ENCODE measurements at regions not wholly inside any gene's neighbourhood (a gene's known extent, or its start where the extent isn't known, plus 50 kb on each side); places are given as distances from the start of the nearest gene placed in this dataset.

DNA sequence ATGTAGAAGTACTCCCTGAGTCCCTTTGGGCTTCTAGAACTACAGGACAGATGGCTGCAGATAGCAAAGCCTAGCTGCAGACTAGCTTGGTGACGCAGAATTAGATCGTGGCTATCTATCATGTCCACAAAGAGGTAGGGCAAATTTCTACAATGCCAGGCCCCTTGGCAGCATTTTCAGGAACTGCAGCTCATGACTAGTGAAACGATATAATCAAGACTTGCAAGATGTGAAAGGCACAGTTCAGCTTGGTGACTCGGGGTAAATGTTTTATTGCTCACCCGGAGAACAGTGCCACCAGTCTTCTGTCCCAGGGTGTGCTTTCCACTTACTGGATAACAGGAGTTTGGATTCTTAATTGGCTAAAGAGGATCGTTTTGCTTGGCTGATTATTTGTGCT lies 108.7 kb upstream of the LY86 start (continued):
- TF ChIP-seq RFX5 (IDR thresholded peaks at IDR 0.05), result no peak
- no peak for TF ChIP-seq FOSL2 (IDR thresholded peaks at IDR 0.05)
- TF ChIP-seq FOSL2 (CRISPR knock-in tag; IDR thresholded peaks at IDR 0.05), result no peak

DNA sequence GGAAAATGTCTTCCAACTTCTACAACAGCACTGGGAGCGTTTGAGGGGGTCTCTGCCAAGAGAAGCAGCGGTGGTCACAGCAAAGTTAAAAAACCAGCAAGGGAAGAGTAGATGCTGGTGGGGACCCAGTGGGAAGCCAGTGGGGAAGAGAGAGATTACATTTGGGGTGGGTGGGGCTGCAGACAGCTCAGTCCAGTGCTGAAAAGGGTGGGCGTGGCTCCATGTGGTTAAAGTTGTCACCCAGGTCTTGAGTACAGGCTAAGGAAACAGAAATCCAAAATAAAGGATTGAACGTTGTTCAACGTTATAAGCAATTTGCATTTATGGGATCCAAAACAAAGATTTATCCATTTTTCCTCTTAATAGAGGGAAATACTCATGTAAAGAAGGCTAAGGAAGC lies 106.3 kb upstream of the LY86 start:
- Histone ChIP-seq H3K4me1 (no peaks in the 10 kb centered on the region), H3K9me3 (no peaks in the 10 kb centered on the region), H3K27ac (no peak overlapping the region), H3K4me2 (no peak overlapping the region), H3K4me3 (no peak overlapping the region)
- WGBS (ENCODE audit: missing lambda C conversion rate), result 17% methylated on average over 5 of the region's 5 CpGs
- ChIA-PET POLR2A (no interaction called here), CTCF (no interaction called here)
- no peak for ATAC-seq
- FAIRE-seq, result no peak
- TF ChIP-seq NR3C1 (IDR thresholded peaks at IDR 0.05), result no peak
- no peak for TF ChIP-seq ZSCAN20 (CRISPR knock-in tag; IDR thresholded peaks at IDR 0.05)
- TF ChIP-seq TP53 (CRISPR knock-in tag; IDR thresholded peaks at IDR 0.05), result no peak
- no peak for TF ChIP-seq CHD4 (IDR thresholded peaks at IDR 0.05; ENCODE audit: borderline replicate concordance)
- TF ChIP-seq, protein P1, sequence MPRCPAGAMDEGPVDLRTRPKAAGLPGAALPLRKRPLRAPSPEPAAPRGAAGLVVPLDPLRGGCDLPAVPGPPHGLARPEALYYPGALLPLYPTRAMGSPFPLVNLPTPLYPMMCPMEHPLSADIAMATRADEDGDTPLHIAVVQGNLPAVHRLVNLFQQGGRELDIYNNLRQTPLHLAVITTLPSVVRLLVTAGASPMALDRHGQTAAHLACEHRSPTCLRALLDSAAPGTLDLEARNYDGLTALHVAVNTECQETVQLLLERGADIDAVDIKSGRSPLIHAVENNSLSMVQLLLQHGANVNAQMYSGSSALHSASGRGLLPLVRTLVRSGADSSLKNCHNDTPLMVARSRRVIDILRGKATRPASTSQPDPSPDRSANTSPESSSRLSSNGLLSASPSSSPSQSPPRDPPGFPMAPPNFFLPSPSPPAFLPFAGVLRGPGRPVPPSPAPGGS (IDR thresholded peaks at IDR 0.05), result no peak
- no peak for TF ChIP-seq ZNF302 (CRISPR knock-in tag; IDR thresholded peaks at IDR 0.05)
- TF ChIP-seq NPAS2 (CRISPR knock-in tag; IDR thresholded peaks at IDR 0.05; ENCODE audit: borderline replicate concordance), result no peak
- TF ChIP-seq, protein P2, sequence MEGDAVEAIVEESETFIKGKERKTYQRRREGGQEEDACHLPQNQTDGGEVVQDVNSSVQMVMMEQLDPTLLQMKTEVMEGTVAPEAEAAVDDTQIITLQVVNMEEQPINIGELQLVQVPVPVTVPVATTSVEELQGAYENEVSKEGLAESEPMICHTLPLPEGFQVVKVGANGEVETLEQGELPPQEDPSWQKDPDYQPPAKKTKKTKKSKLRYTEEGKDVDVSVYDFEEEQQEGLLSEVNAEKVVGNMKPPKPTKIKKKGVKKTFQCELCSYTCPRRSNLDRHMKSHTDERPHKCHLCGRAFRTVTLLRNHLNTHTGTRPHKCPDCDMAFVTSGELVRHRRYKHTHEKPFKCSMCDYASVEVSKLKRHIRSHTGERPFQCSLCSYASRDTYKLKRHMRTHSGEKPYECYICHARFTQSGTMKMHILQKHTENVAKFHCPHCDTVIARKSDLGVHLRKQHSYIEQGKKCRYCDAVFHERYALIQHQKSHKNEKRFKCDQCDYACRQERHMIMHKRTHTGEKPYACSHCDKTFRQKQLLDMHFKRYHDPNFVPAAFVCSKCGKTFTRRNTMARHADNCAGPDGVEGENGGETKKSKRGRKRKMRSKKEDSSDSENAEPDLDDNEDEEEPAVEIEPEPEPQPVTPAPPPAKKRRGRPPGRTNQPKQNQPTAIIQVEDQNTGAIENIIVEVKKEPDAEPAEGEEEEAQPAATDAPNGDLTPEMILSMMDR (IDR thresholded peaks at IDR 0.05), result no peak
- no peak for TF ChIP-seq HOXB5 (CRISPR knock-in tag; IDR thresholded peaks at IDR 0.05)
- TF ChIP-seq CBX2 (IDR thresholded peaks at IDR 0.05; ENCODE audit: borderline replicate concordance, low read depth), result no peak
- TF ChIP-seq RFX5 (IDR thresholded peaks at IDR 0.05), result no peak
- TF ChIP-seq, protein P3, sequence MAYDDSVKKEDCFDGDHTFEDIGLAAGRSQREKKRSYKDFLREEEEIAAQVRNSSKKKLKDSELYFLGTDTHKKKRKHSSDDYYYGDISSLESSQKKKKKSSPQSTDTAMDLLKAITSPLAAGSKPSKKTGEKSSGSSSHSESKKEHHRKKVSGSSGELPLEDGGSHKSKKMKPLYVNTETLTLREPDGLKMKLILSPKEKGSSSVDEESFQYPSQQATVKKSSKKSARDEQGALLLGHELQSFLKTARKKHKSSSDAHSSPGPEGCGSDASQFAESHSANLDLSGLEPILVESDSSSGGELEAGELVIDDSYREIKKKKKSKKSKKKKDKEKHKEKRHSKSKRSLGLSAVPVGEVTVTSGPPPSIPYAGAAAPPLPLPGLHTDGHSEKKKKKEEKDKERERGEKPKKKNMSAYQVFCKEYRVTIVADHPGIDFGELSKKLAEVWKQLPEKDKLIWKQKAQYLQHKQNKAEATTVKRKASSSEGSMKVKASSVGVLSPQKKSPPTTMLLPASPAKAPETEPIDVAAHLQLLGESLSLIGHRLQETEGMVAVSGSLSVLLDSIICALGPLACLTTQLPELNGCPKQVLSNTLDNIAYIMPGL (CRISPR knock-in tag; IDR thresholded peaks at IDR 0.05; ENCODE audit: borderline replicate concordance), result no peak
- TF ChIP-seq CEBPB (IDR thresholded peaks at IDR 0.05), result no peak
- DNase-seq (ENCODE audit: low read depth in 1 of 2, low spot score in 1 of 2), result no peak

DNA sequence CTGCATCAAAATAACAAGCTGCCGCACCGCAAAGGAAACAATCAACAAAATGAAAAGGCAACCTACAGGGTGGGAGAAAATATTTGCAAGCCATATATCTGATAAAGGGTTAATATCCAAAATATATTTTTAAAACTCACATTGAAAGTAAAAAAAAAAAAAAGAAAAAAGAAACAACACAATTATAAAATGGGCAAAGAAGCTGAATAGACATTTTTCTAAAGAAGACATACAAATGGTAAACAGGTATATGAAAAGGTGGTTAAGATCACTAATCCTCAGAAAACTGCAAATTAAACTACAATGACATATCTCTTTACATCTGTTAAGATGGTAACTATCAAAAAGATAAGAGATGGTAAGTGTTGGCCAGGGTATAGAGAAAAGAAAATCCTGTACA lies 105.4 kb upstream of the LY86 start:
- H3K4me3 ChIP-seq, result no peak overlapping the region
- WGBS (ENCODE audit: missing lambda C conversion rate), result 93% methylated on average over 2 of the region's 2 CpGs
- no peak overlapping the region for H3K4me2 ChIP-seq
- POLR2A ChIA-PET, result no interaction called here
- no peaks in the 10 kb centered on the region for H3K9me3 ChIP-seq
- no peak overlapping the region for H3K27ac ChIP-seq
- no peak for FAIRE-seq
- ATAC-seq, result no peak
- H3K4me1 ChIP-seq, result no peaks in the 10 kb centered on the region
- CTCF ChIA-PET, result no interaction called here
- TF ChIP-seq ZC3H11A (IDR thresholded peaks at IDR 0.05), result no peak
- TF ChIP-seq CBX8 (IDR thresholded peaks at IDR 0.05), result no peak
- TF ChIP-seq HOXA7 (CRISPR knock-in tag; IDR thresholded peaks at IDR 0.05), result no peak
- no peak for TF ChIP-seq EHF (CRISPR knock-in tag; IDR thresholded peaks at IDR 0.05)
- TF ChIP-seq RAD21 (conservative IDR thresholded peaks at IDR 0.05 in 1 of 2, IDR thresholded peaks at IDR 0.05 in 1 of 2), result no peak
- no peak for TF ChIP-seq FOXS1 (CRISPR knock-in tag; IDR thresholded peaks at IDR 0.05)
- no peak for TF ChIP-seq RNF2 (IDR thresholded peaks at IDR 0.05; ENCODE audit: borderline replicate concordance, low read depth)
- TF ChIP-seq, protein P4, sequence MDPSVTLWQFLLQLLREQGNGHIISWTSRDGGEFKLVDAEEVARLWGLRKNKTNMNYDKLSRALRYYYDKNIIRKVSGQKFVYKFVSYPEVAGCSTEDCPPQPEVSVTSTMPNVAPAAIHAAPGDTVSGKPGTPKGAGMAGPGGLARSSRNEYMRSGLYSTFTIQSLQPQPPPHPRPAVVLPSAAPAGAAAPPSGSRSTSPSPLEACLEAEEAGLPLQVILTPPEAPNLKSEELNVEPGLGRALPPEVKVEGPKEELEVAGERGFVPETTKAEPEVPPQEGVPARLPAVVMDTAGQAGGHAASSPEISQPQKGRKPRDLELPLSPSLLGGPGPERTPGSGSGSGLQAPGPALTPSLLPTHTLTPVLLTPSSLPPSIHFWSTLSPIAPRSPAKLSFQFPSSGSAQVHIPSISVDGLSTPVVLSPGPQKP (IDR thresholded peaks at IDR 0.05; ENCODE audit: low read depth, low read length), result no peak
- no peak for TF ChIP-seq POLR2AphosphoS2 (conservative IDR thresholded peaks at IDR 0.05; ENCODE audit: low read length)
- TF ChIP-seq, protein P5, sequence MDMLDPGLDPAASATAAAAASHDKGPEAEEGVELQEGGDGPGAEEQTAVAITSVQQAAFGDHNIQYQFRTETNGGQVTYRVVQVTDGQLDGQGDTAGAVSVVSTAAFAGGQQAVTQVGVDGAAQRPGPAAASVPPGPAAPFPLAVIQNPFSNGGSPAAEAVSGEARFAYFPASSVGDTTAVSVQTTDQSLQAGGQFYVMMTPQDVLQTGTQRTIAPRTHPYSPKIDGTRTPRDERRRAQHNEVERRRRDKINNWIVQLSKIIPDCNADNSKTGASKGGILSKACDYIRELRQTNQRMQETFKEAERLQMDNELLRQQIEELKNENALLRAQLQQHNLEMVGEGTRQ (IDR thresholded peaks at IDR 0.05), result no peak
- no peak for TF ChIP-seq BHLHE40 (IDR thresholded peaks at IDR 0.05; ENCODE audit: low read depth, low read length)
- TF ChIP-seq NR3C1 (IDR thresholded peaks at IDR 0.05), result no peak
- no peak for TF ChIP-seq TFCP2L1 (CRISPR knock-in tag; IDR thresholded peaks at IDR 0.05)
- TF ChIP-seq, protein P1 (IDR thresholded peaks at IDR 0.05), result no peak
- TF ChIP-seq SREBF2 (IDR thresholded peaks at IDR 0.05), result no peak
- TF ChIP-seq, protein P6, sequence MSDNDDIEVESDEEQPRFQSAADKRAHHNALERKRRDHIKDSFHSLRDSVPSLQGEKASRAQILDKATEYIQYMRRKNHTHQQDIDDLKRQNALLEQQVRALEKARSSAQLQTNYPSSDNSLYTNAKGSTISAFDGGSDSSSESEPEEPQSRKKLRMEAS (IDR thresholded peaks at IDR 0.05), result no peak
- TF ChIP-seq JUN (IDR thresholded peaks at IDR 0.05), result no peak
- no peak for DNase-seq (ENCODE audit: low read depth in 1 of 2, low spot score in 1 of 2)

Data from A549 (cell line).